Stomach (tissue), 8 donors: ENCODE measurements at regions not wholly inside any gene's neighbourhood (a gene's known extent, or its start where the extent isn't known, plus 50 kb on each side); places are given as distances from the start of the nearest gene placed in this dataset.
"Not testable (repeated sequence)": the region's sequence is repeated elsewhere in the genome, so short reads cannot be mapped to it uniquely, and the experiment has no call there.

Experiments used
- DNase-seq, 2 donors: peaks; one replicate each; pipeline versions ENCODE4 v3.0.0 to v3.0.0-alpha.2; 2013 to 2019
- H3K27ac ChIP-seq, 5 donors: fragments of 200-600 bp in 4 of 5; sonication (generic) in 4 of 5; one replicate each; pipeline ENCODE4 v1.5.1; 2013 to 2019; ENCODE audit warnings: mild to moderate bottlenecking in 1 of 5, moderate library complexity in 1 of 5
- H3K27me3 ChIP-seq, 3 donors: fragments of 200-600 bp; sonication (generic); one replicate each; pipeline ENCODE4 v1.5.1; 2017 to 2019; ENCODE audit warnings: mixed run types in 1 of 3
- H3K36me3 ChIP-seq, 4 donors: fragments of 200-600 bp; sonication (generic); 1 replicate in 3 of 4; 2 replicates in 1 of 4; pipeline ENCODE4 v1.5.1; 2016 to 2019
- H3K4me1 ChIP-seq, 4 donors: fragments of 200-600 bp; sonication (generic); one replicate each; pipeline ENCODE4 v1.5.1; 2016 to 2019
- H3K4me3 ChIP-seq, 4 donors: fragments of 200-600 bp; sonication (generic) in 3 of 4; one replicate each; pipeline ENCODE4 v1.5.1; 2016 to 2019; ENCODE audit warnings: mild to moderate bottlenecking in 1 of 4
- H3K9me3 ChIP-seq, 4 donors: fragments of 200-600 bp; sonication (generic); one replicate each; pipeline ENCODE4 v1.5.1; 2016 to 2019
- EP300 ChIP-seq: sonication (generic); formaldehyde crosslinking; IDR thresholded peaks from one replicate; pipeline ENCODE4 v1.6.1; 2017; ENCODE audit warnings: antibody characterized with exemption
- POLR2A ChIP-seq, 4 donors: fragments of 450-650 bp; IDR thresholded peaks; one replicate each; pipeline ENCODE4 v1.6.1; 2016; ENCODE audit warnings: antibody characterized with exemption in 4 of 4, control low read depth in 2 of 4, mild to moderate bottlenecking in 1 of 4, moderate library complexity in 1 of 4
- POLR2AphosphoS5 ChIP-seq, 3 donors: sonication (generic); formaldehyde crosslinking; IDR thresholded peaks; one replicate each; pipeline ENCODE4 v1.6.1; 2016; ENCODE audit warnings: antibody characterized with exemption in 3 of 3
- WGBS, 5 donors: extraction: QIAGEN DNeasy Blood & Tissue Kit in 3 of 5; methylation state at CpG; one replicate each; pipeline versions ENCODE4 v1.1.5 to v1.1.7; 2013 to 2018; 5-methylcytosine and 5-hydroxymethylcytosine counted together
- intact Hi-C: fragments of 100-400 bp; cut with DNase I; formaldehyde crosslinking; loops from one replicate; pipeline ENCODE4 v1.15.1; 2023; ENCODE audit warnings: low total_unique reads
- TF ChIP-seq, protein P1 (sequence below), 7 experiments: fragments of 450-650 bp in 4 of 7; fragments of 200-600 bp in 3 of 7; sonication (generic) in 3 of 7; IDR thresholded peaks; one replicate each; pipeline ENCODE4 v1.5.1; 2016 to 2019; ENCODE audit warnings: antibody characterized with exemption in 7 of 7, control low read depth in 2 of 7, mild to moderate bottlenecking in 1 of 7
- donor health status: healthy with polysubstance abuse.
- donor health status: Bipolar disorder and iron deficiency.
- donor health status: healthy.

DNA sequence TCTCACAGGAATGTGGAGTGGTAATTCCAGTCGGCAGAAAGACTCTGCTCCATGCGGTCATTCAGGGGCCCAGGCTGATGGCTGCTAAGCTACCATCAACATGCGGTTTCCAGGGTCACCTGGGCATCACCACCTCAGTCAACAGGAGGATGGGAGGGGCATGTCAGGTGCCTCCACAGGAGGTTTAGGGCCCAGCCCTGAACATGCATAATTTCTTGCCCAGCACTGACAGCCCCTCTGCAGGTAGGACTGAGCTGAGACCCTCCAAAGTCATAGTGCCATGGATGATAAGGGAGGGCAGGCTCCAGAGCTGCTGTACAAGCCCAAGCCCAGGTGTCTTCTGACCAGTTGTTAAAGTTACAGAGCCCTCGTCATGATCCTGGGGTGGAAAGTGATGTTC is 244.0 kb upstream of the SFSWAP start:
- Histone ChIP-seq H3K4me1 (no peaks in the 10 kb centered on the region), H3K27me3 (peaks cover 0 to 32% (median 0%) of the 10 kb centered on the region in 3 donors), H3K9me3 (peaks cover 4 to 14% (median 8%) of the 10 kb centered on the region in 4 donors), H3K36me3 (no peaks in the 10 kb centered on the region), H3K4me3 (no peak overlapping the region), H3K27ac (no peak overlapping the region)
- DNase-seq = peak in 1 of 2 donors; percentile 3
- no peak for TF ChIP-seq POLR2AphosphoS5 (IDR thresholded peaks at IDR 0.05)
- TF ChIP-seq, protein P1, sequence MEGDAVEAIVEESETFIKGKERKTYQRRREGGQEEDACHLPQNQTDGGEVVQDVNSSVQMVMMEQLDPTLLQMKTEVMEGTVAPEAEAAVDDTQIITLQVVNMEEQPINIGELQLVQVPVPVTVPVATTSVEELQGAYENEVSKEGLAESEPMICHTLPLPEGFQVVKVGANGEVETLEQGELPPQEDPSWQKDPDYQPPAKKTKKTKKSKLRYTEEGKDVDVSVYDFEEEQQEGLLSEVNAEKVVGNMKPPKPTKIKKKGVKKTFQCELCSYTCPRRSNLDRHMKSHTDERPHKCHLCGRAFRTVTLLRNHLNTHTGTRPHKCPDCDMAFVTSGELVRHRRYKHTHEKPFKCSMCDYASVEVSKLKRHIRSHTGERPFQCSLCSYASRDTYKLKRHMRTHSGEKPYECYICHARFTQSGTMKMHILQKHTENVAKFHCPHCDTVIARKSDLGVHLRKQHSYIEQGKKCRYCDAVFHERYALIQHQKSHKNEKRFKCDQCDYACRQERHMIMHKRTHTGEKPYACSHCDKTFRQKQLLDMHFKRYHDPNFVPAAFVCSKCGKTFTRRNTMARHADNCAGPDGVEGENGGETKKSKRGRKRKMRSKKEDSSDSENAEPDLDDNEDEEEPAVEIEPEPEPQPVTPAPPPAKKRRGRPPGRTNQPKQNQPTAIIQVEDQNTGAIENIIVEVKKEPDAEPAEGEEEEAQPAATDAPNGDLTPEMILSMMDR (IDR thresholded peaks at IDR 0.05) = no peak
- no peak for TF ChIP-seq POLR2A (IDR thresholded peaks at IDR 0.05)
- no peak for TF ChIP-seq EP300
- intact Hi-C loops = no loop called here
- 78 to 88% (median 82%) methylated on average over 4 of the region's 4 CpGs for WGBS, 5 donors

GRCh38 chr12:131468206-131468605 is 242.7 kb upstream of the SFSWAP start:
- peaks cover 0 to 39% (median 0%) of the 10 kb centered on the region in 3 donors for H3K27me3 ChIP-seq
- H3K4me1 ChIP-seq = no peaks in the 10 kb centered on the region
- H3K27ac ChIP-seq = no peak overlapping the region
- intact Hi-C loops = no loop called here
- TF ChIP-seq POLR2AphosphoS5 (IDR thresholded peaks at IDR 0.05) = no peak
- TF ChIP-seq, protein P1 (IDR thresholded peaks at IDR 0.05) = no peak
- TF ChIP-seq POLR2A (IDR thresholded peaks at IDR 0.05) = no peak
- DNase-seq = peak in 1 of 2 donors; percentile 2
- WGBS, 5 donors = 75 to 85% (median 81%) methylated on average over 4 to 5 of the region's 5 CpGs
- H3K36me3 ChIP-seq = no peaks in the 10 kb centered on the region
- H3K9me3 ChIP-seq = peaks cover 4 to 11% (median 8%) of the 10 kb centered on the region in 4 donors
- no peak overlapping the region for H3K4me3 ChIP-seq

DNA sequence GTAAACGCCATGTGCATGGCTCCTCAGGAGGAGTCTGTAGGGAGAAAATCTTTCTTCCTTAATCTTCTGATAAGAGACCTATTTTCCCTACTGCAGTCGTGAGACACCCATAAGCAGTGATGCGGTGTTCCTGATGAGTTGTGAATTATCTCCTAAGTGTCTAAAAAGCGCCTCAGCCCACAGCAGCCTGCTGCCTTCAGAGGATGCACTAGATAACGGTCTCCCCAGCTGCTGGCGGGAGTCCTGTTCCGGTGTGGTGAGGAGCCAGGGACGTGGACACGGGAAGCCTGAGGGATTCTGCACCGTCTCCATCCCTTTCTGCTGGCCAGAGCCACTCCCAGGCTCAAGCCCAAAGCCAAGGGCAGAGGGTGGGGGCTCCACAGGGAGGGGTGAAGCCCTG is 240.9 kb upstream of the SFSWAP start:
- intact Hi-C loops, H3K4me3 ChIP-seq, H3K36me3 ChIP-seq, DNase-seq, H3K27ac ChIP-seq, H3K4me1 ChIP-seq: not testable (repeated sequence)
- WGBS, 5 donors = 63 to 79% (median 67%) methylated on average over 3 to 4 of the region's 10 CpGs
- Histone ChIP-seq H3K9me3 (peaks cover 4 to 11% (median 8%) of the 10 kb centered on the region in 4 donors), H3K27me3 (peaks cover 0 to 49% (median 0%) of the 10 kb centered on the region in 3 donors)

- Histone ChIP-seq H3K4me1 (no peaks in the 10 kb centered on the region), H3K27ac (no peak overlapping the region), H3K36me3 (no peaks in the 10 kb centered on the region), H3K27me3 (peaks cover 0 to 49% (median 0%) of the 10 kb centered on the region in 3 donors), H3K9me3 (peaks cover 4 to 8% (median 7%) of the 10 kb centered on the region in 4 donors), H3K4me3 (no peak overlapping the region)
- intact Hi-C loops = no loop called here
- TF ChIP-seq, protein P1 (IDR thresholded peaks at IDR 0.05) = no peak
- TF ChIP-seq POLR2AphosphoS5 (IDR thresholded peaks at IDR 0.05) = no peak
- no peak for TF ChIP-seq POLR2A (IDR thresholded peaks at IDR 0.05)
- TF ChIP-seq EP300 = no peak
- WGBS, 5 donors = 48 to 55% (median 52%) methylated on average over 20 of the region's 20 CpGs
- peak in 1 of 2 donors; percentile 16 for DNase-seq
Measured at GRCh38 chr12:131471271-131471905, 239.5 kb upstream of the SFSWAP start.
